ENCODE measurements at regions not wholly inside any gene's neighbourhood (a gene's known extent, or its start where the extent isn't known, plus 50 kb on each side); places are given as distances from the start of the nearest gene placed in this dataset.

DNA sequence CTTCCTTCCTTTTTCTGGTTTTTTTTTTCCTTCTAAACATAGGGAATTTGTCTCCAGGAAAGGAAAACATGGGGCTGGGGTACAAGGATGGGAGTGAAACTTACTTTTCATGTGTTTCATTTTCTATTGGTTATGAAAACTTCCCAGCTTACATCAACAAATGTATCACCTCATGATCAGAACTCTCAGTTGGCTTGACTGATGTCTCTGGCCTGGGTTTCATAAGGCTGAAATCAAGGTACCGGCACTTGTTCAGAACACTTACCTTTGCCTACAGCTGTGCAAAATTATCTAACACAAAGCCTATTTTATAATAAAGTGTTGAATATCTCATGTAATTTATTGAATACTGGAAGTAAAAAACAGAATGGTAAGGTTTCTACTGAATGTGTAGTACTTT, 91.8 kb upstream of the STT3B start:
- no peak for DNase-seq

DNA sequence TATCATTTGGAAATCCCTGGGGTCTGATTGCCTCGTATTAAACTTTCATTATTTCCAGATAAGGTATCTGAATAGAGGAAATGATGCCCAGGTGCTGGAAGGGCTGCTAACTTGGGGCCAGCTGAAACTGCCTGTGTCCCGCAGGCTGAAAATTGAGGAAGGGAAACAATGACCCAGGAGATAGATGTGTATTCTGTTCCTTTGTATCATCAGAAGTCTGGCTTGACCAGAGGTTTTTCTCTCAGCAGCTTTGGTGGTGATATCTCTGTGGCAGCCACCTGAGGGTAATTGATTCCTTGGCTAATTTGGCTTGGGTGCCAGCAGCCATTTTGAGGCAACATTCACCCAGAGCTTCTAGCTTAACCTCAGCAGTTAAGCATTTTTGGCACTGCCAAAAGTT, 90.0 kb upstream of the STT3B start:
- no peak for DNase-seq

DNA sequence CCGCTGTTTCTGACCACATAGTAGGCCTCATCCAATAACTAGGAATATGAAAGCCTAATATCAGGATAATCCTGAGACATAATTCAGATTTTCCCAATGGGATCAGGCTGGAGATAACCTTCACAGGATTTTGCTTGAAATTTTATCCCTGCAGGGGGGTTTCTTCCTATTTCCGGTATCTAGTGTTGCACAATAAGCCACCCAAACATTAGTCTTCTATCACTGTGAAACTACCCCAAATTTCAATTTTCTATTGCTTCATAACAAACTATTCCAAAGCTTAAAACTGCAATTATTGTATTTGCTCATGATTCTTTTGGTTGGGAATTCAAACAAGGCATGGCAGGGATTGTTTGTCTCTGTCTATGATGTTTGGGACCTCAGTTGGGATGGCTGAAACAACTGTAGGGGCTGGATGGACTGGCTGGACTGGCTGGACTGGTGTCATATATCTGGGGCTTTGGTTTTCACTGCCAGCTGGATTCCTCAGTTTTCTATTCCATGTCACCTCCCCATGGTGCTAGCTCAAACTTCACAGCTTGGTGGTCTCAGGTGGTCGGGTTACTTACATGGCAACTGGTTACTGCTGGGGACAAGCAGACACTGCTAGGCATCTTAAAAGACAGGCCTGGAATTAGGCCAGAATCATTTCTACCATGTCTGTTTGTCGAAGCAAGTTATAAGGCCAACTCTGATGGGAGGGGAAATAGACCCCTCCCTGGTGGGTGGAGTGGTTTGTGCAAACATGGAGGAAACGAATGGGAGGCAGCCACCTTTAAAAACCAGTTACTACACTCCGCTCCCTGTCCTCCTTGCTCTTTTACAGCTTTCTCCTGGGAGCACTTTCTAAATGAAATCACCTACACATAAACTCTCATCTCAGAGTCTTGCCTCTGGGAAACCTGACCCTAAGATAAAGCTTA, 88.2 kb upstream of the STT3B start:
- DNase-seq, result no peak

DNA sequence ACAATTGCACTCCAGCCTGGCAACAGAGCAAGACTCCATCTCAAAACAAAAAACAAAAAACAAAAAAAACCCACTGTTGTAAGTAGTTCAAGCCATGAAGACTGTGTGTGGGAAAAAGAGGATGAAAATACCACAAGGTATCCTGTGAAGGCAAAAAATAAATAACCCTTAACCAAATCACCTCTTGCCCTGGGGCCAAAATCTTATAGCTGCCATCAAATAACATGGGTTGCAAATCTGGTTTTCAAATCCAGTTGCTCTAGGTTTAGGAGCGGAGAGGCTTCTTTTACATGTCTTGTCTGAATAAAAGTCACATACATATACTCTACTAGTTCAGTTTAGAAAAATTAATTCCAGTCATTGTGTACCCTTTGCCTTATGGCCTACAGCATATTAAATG, 87.0 kb upstream of the STT3B start:
- DNase-seq, result no peak

DNA sequence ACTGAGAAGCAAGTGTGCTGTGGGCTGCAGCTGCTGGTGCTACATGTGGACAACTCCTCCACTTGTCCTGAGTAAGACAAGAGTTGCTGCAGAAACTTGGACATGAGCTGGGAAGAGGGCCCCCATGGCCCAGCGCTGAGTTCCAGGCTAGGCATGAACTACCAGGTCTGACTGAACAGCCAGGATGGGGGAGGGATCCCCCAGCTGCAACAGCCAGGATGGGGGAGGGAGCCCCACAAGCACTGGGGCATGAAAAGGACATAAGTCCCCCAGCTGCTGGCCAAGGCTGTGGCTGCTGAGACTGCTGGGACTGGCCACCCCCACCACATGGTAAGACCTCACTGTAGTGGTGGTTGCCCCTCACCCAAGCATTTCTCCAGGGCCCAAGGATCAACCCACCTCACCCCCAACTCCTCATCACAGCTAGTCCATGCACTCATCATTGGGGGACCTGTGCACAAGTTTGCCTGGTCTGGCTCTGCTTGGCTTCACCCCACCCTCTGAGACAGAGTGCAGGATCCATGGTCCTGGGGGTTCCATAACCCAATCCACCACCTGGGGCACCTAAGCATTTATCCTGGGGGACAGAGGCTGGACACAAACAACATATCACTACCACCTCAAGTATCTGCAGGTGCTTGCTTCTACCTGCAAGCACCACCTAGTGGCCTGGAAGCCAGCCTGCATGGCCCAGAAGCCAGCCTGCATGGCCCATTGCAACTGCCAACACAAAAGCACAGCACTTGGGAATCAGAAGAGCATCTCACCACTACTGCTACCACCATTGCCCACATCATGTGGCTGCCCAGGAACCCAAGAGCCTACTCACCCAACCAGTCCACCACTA, 84.5 kb upstream of the STT3B start:
- DNase-seq, result no peak

DNA sequence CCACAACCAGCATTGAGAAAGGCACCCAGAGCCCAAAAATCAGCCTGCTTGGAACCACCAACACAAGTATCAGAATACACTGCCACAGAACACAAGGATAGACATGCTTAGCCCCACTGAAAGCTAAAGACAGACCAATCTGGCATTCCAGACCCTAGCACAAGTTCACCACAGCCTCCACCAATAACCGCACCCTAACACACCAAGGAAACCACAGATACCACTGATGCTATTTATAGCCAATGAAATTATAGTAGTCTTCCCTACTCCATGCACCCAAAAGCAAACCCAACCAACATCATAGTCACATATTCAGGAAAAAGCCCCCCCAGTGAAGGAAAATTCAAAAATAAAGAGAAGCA, 83.9 kb upstream of the STT3B start:
- DNase-seq, result no peak

DNA sequence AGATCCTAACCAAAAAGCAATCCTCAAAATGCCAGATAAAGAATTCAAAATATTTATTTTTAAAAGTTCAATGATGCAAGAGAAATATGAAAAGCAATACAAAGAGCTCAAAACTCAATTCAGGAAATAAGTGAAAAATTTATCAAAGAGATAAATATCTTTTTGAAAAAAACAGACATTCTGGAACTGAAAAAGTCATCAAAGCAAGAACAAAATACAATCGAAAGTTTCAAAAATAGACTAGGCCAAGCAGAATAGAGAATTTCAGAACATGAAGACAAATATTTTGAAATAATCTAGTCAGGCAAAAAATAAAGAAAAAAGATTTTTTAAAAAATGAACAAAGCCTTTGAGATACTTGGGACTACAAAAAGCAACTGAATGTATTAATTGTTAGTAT, 83.4 kb upstream of the STT3B start:
- no peak for DNase-seq

DNA sequence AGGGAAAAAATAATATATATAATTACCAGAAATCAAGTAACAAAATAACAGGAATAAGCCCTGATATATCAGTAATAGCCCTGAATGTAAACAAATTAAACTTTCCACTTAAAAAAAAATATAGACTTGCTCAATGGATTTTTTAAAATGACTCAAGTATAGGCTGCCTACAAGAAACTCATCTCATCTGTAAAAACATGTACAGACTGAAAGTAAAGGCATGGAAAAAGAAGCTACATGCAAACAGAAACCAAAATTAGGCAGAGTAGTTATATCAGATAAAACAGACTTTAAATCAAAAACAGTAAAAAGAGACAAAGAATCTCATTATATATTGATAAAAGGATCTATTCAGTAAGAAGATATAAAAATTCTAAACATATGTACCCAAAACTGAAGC, 82.4 kb upstream of the STT3B start:
- no peak for DNase-seq

DNA sequence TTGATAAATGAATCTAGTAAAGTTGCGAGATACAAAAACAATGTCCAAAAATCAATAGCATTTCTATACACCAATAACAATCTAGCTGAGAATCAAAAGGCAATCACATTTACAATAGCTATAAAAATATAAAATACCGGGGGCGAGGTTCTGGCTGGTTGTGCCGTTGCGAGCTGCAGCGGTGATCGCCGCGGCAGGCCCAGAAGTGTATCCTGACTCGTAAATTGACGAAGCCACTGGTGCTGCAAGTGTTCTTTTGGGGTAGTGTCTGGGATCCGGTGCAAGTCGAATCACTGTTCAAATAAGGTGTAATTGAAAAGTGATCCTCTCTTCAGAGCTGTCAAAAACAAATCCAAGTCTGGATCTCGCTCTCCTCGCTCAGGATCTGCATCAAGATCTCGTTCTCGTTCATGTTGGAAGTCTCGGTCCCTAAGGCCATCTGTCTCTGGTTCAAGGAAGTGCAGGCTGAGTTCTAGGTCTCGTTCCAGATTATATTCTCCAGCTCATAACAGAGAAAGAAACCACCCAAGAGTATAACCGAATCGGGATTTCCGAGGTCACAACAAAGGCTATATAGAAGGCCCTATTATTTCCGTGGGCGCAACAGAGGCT, 80.1 kb upstream of the STT3B start:
- DNase-seq, result no peak

DNA sequence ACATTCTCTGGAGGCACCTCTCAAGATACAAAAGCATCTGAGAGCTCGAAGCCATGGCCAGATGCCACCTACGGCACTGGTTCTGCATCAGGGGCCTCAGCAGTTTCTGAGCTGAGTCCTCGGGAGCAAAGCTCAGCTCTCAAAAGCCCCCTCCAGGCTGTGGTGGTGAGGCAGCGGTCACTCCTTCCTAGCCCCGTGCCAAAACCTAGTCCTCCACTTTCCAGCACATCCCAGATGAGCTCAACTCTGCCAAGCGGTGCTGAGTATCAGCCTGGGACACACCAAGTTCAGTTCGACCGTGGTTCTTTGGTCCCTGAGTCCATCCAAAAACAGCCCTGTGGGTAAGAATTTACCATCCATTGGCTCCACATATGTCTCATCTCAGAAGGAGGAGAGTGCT, 79.3 kb upstream of the STT3B start:
- DNase-seq, result no peak

DNA sequence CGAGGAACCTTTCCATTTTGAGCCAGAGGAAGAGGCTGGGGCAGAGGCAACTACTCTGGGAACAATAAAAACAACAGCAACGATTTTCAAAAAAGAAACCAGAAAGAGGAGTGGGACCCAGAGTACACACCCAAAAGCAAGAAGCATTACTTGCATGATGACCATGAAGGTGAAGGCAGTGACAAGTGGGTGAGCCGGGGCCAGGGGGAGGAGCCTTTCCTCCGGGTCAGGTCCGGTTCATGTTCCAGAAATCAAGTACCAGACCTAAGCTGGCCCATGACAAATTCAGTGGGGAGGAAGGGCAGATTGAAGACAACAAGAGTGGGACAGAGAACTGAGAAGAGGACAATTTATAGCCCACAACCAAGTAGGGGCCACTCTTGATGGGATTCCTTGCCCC, 77.2 kb upstream of the STT3B start:
- DNase-seq, result no peak

DNA sequence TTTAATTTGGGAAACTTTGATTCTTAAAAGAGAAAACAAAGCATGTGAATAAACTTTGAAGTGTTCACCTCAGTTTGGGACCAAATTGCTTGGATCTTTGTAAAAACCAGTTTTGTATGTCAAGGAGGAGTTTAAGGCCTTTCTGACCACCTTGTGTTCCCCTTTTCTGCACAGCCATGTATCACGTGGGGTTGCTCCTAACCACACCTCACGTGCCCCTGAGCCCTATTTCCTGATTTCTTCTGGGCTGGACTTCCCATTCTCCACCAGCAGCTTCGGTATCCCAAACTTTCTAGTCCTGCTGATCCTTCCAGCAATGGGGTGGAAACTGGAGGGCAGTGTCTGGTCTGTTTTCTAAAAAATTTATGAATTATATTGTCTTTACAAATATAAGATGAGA, 76.4 kb upstream of the STT3B start:
- no peak for DNase-seq

DNA sequence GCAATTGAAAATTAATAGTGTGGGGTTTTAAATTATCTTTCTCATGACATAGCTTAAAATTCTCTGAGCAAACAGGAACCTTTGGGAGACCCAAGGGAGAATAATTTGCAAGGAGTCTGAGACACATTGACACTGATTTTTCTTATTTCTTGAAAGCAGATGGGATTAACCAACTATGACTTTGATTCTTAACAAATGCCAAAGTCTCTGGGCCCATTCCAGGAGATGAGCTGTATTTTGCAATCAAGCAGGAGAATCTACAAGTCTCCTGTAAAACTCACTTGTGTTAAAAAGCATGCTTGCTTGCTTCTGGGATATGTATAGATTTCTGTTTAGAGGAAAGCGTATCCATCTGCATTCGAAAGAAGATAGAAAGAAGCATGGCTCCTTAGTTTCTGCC, 71.3 kb upstream of the STT3B start:
- DNase-seq, result no peak

DNA sequence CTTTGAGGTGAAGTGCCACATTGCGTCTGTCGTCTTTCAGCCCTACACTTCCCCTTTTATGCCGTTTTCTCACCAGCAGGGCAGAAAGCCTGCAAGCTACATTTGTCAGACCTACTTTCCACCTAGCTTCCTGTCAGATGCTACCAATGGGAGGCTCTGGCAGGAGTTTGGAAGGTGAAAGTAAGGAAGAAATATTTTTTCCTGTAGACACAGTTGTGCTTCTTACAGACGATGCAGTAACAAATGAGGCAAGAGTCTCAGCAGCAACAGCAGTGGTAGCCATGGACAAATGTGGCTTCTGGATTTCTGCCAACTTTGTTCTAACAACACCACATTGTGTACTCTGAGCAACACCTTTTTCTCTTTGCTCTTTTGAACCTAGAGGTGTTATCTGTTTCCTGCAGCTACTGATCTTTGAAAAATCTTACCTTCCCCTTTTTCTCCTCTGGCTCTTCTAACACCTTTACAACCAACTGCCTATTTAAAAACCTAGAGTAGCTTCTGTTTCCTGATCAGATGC, 70.6 kb upstream of the STT3B start:
- no peak for DNase-seq

DNA sequence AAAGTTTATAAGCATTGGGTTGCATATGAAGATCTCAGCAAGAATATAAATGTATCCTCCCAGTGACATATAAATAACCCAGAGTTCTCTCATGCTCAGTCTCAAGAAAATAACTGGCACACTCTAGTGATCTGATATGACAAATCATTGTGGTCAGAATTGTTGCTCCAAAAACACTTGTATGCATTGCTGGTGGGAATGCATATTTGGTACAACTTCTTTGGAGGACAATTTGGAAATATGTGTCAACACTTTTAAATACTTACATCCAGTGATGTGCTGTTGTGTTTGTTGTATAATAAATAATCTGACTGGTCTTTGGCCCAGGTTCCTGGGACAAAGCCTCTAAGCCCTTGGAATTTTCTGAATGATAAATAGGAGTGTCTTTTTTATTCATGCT, 66.7 kb upstream of the STT3B start:
- DNase-seq, result no peak

DNA sequence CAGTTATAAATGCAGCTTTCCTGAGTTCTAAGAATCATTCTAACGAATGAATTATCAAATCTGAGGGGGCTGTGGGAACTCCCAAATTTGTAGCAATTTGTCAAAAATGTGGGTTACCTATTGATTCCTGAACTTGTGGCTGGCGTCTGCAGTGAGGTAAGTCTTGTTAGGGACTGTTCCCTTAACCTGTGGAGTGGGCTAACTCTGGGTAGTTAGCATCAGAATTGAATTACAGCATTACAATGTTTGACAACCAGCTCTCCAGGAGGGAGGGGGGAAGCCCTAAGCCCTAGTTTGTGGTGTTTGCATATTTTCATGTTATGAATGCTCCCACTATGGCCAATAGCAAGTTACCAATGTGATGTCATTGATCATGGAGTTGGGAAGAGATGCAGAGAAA, 65.9 kb upstream of the STT3B start:
- no peak for DNase-seq

DNA sequence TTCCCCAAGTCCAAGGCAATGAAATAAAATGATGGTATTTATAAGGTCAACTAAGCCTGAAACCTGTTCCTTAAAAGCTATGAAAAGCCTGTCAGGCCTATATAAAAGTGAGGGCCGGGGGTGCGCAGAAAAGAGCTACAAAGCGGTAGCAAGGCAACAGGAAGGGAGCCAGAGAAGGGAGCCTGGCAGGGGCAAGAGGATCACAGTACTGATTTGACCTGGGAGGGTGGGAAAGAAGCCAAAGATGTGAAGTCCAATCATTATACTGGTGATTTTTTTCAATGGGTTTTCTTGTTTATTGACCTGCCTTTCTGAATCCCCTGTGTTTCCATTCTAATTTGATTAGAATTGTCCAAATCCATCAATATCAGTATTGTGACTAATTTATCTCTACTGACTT, 64.3 kb upstream of the STT3B start:
- no peak for DNase-seq

DNA sequence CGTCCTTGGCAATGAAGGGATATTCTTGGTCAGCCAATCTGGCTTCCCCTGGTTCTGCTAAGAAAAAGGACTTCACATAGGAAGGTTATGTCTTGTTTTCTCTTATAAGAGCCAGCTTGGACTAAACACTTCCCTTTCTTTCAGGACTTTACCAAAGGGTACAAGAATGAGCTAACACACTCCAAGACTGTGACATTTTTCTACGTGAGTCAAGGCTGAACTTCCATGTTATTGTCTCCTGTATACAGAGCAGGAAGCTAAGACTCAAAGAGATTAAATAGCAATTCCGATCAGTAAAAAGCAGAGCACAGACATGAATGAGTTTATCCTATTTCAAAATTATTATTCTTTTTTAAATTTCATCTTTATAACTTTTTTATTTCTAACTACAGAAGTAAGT, 63.3 kb upstream of the STT3B start:
- DNase-seq, result no peak

DNA sequence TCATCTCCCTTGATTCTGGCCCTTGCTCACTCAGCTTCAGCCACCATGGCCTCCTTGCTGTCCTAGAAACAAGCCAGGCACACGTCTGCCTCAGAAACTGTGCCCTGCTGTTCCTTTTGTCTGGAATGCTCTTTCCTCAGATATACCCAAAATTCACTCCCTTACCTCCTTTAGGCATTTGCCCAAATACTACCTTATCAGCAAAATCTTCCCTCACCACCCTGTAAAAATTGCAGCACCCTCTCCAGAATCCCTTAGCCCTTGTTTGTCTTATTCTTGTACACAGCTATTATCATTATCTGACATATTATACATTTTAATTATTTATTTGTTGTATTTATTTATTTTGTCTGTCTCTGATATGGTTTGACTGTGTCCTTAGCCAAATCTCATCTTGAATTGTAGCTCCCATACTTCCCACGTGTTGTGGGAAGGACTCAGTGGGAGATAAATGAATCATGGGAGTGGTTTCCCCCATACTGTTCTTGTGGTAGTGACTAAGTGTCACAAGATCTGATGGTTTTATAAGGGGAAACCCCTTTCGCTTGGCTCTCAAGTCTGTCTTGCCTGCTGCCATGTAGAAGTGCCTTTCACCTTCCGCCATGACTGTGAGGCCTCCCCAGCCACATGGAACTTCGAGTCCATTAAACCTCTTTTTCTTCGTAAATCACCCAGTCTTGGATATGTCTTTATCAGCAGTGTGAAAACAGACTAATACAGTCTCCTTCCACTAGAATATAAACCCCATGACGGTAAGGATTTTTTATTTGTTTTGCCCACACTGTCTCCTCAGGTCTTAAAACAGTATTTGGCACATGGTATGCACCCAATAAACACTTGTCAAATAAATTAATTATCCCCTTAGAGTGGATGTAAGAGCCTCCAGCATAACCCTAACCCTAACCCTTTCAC, 60.0 kb upstream of the STT3B start:
- DNase-seq, result no peak

DNA sequence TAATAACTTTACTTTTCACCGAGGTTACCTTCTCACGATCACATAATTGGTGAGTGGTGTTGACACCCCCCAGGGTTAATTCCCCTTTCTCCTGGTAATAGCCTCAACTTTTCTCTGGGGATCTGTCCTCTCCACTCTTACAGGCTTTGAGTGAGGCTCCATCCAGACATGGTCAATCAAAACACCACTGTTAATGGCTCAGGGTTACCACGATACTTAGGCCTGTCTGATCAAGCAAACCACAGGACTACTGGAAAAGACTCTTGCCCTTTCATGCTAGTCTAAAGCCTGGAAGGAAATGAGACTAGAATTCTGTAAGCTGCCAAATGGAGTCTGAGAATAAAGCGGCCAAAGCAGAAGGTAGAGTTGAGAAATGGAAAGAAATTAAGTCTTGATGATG, 56.5 kb upstream of the STT3B start:
- no peak for DNase-seq

DNA sequence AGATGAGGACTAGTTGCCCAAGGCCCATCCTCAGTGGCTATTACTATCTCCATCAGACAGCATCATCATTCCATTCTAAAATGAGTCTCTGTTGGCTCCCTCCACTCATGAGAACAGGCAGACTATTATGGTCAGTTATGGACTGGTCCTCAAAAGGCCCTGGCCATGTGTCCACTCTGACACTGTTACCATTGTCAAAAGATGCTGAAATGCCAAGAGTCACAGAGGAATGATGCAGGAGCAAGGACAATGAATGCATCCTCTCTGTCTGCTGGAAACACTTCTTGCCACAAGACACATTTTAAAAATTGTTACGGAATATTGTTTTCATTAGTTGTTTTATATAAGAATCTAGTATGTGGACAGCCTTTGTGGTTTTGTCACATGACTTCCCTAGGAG, 53.3 kb upstream of the STT3B start:
- DNase-seq, result no peak

DNA sequence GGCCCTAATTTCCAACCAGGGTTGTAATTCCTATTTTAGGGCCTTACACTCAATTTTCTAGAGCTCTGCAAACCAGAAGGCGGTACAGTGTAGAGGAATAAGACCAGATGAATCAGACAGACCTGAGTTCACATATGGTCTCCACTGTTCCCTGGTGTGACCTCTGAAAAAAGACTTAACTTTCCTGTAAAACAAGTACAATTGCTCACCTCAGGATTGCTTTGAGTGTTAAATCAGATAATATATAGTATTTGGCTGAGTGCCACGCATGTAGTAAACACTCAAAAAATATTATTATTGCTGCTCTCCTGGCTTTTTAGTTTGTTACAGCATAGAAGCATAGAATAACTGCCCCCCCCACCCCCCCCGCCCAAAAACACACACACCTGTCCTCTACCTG, 51.0 kb upstream of the STT3B start:
- DNase-seq, result no peak
